GM21786 (cell line): ENCODE measurements at regions not wholly inside any gene's neighbourhood (a gene's known extent, or its start where the extent isn't known, plus 50 kb on each side); places are given as distances from the start of the nearest gene placed in this dataset.
"Not testable (repeated sequence)": the region's sequence is repeated elsewhere in the genome, so short reads cannot be mapped to it uniquely, and the experiment has no call there.

Experiments used
- ATAC-seq: cut with Tn5 transposase; IDR thresholded peaks from one replicate; pipeline ENCODE4 v1.9.1; 2021; ENCODE audit not compliant: unreplicated experiment

DNA sequence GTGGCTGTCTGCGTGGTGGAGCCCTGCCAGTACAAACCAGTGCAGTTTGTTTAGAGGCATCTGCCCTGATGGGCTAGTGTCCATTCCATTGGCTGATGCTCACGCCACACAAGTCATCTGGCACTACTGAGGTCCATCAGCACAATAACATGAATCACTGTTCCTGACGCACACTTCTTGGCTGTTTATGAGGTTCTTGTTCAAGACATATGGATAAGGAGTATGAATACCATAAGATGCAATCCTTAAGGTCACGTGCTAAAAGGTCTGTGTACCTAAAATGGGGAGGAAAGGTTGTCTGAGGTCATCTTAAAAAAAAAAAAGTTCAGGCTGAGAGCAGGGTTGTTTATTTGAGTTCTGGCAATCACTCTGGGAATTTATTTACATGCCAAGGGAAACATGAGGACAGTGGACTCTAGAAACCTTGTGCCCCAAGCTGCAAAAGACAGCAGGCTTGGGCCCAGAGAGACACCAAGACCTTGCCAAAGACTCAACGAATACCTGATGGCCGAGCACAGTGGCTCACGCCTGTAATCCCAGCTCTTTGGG, 54.1 kb upstream of the SHLD1 start:
- ATAC-seq: no peak

GRCh38 chr20:5691918-5692618, 58.1 kb upstream of the SHLD1 start:
- ATAC-seq: peak; percentile 99

DNA sequence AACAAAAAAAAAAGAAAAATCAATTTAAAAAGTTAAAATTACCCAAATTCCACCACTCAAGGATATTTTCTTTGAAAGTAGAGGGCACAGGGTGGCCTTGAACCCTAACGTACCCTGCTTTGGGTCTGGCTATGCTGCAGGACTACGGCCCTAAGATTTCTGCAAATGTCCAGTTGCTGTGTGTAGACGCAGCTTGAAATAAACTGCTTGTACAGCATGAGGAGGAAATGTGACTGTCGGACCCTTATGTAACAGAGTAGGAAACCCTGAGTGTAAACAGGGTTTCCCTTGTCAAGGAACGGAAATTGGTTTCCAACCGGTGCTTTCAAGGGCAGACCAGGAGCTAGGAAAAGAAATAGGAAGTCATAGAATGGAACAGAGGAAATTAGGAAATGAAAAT, 60.7 kb upstream of the SHLD1 start:
- ATAC-seq: no peak

DNA sequence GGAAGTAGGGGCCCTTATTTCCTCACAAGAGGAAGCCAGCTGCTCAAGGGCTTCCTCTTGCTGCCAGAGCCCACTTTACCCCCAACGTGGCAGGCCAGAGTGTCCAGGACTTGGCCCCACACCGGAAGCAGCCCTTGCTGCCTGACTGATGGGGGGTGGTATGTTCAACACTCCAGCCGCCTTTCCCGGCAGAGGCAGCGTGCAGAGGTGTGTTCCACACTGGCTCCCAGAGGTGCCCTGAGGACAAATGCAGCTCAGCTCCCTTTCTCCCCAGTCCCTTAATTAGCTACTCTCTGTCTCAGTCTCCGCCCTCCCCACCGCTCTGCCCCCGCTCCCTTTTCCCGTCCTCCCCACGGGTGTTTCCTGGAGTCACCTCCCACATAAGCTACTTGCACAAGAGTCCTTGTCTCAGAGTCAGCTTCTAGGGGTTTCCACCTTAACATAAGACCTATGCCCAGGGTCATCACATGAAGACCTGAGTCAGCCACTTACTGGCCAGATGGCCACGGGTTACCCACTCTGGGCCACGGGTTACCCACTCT, 61.7 kb upstream of the SHLD1 start:
- ATAC-seq: no peak

GRCh38 chr20:5687884-5688283, 62.3 kb upstream of the SHLD1 start:
- ATAC-seq: no peak

- no peak for ATAC-seq
Observed at GRCh38 chr20:5686384-5687105, 63.7 kb upstream of the SHLD1 start.

DNA sequence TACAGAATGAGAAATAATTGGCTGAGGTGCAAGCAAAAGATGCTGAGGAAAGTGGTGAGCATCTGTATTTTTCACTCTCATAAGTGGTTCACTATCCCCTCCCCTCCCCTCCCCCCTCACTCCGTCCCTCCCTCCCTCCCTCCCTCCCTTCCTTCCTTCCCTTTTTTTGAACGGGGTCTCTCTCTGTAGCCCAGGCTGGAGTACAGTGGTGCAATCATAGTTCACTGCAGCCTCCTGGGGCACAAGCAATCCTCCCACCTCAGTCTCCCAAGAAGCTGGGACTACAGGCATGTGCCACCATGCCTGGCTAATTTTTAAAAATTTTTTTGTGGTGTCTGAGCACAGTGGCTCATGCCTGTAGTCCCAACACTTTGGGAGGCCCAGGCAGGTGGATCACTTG, 67.6 kb upstream of the SHLD1 start:
- ATAC-seq: not testable (repeated sequence)

GRCh38 chr20:5680192-5680591, 69.4 kb upstream of the GPCPD1 start:
- no peak for ATAC-seq

DNA sequence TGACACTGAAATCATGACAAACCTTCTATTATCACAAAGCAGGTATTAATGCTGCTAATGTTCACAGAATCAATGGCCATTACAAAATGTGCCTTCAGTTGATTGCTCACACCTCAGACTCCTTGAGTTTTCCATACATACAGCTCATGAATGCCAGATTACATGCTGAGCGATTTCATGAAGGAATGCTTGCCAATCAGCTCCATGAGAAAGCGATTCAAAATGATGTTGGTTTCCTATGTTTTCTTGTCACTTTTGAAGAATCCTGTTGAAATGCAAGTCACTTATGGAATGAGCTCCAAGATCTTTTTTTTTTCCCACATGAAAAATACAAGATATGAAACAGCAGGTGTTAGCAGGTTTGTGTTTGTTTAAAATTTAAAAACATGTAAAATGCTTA, 68.0 kb upstream of the GPCPD1 start:
- ATAC-seq: no peak

GRCh38 chr20:5677944-5678343, 67.1 kb upstream of the GPCPD1 start:
- not testable (repeated sequence) for ATAC-seq

DNA sequence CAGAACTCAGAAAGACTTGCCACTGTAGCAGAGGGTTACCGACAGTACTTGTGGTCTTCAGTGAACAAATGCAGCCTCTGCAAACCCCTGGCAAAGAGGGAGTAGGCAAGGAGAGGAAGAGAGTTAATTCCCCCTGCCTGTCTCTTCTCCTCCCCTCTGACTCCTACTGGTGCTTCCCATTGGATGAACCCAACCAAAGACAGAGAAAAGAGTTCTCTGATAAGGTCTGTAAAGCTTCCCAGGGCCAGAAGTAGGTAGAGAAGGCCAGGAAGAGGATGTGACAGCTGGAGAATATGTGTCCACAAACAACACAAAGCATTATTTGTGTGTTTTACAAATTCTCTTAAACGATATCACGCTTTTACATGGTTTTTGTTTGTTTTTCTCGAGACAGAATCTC, 66.6 kb upstream of the GPCPD1 start:
- ATAC-seq: no peak

DNA sequence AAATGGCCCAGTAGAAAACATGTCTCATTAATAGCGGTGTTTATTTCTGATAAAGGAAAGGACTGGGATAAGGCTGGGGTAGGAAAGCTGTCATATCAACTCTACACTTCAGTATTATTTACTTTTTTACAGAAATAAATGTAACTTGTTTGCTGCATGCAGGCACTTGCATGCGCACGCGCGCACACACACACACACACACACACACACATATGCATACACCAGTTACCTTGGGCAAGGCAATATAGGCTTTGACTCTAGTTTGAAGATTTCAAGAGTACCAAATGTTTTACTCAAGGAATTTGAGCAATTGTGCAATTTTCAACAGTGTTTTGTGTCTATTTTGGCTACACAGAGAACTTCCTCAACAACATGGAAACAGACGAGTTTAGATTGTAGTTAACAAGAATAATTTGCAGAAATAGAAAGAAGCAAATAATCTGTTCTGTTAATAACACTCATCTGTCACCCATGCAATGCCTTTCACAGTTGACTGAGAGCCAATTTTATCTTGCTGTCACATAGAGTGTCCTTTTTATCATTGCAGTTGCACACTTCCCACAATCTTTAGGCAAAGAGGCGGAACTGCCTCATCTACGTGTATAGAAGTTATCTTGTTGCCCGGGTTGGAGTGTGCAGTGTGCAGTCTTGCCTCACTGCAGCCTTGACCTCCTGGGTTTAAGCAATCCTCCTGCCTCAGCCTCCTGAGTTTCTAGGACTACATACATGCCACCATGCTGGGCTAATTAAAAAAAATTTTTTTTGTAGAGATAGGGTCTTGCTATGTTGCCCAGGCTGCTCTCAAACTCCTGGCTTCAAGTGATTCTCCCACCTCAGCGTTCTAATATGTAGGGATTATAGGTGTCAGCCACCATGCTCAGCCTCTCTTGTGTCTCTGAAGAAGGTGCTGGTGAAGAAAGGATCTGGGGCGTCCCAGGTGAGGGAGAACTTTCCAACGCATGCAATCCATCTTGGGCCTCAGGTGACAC, 64.6 kb upstream of the GPCPD1 start:
- ATAC-seq: no peak

DNA sequence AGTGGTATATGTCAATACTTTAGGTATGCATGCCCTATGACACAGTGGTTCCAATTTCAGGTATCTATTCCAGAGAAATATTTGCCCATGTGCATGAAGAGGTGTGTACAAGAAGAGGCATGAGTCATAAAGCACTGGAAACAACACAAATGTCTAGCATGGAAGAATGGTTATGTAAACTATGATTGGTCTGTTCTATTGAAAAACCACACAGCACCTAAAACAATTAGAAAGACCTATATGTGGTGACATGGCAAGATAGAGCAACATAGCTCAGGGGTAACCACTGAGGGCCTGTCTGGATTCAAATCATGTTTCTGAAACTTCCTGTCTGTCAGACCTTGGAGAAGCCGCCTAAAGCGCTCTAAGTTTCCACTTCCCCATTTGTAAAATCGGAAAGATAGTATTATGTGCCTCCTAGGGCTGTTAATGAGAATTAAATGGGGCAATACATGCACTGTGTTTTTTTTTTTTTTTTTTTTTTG, 63.4 kb upstream of the GPCPD1 start:
- ATAC-seq: peak; percentile 82

DNA sequence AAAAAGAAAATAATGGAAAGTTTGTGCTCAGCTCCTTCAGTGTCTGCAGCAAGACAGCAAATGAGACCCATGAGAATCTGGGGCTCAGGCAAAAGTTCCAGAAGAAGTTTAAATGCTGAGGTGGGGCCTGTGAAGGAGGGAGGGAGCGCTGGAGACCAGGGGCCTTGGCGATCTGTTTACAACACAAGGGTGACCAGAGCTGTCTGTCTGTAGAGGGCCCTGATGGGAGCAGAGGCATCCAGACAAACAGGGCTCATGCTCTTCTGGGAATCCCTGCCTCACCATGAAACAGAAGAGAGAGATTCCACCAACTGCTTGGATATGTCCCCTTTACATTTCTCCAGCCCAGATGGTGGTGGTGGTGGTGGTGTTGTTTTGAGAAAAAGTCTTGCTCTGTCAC, 60.1 kb upstream of the GPCPD1 start:
- ATAC-seq: no peak

- no peak for ATAC-seq
Observed at GRCh38 chr20:5670036-5670536, 59.3 kb upstream of the GPCPD1 start.

DNA sequence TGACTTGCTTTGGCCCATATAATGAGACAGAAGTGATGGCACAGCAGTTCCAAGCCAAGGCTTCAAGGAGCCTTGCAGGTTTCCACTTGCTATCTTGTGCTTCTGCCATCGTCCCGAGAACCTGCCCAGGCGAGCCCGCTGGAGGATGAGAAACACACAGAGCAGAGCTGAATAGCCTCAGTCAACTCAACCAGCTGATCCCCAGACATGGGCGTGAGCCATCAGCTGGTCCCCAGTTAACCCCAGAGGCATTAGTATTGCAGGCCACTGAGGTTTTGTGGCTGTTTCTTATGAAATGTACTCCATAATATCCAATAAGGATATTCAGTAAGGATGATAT, 57.7 kb upstream of the GPCPD1 start:
- no peak for ATAC-seq

- no peak for ATAC-seq
Observed at GRCh38 chr20:5667705-5668528, 57.1 kb upstream of the GPCPD1 start.

GRCh38 chr20:5665417-5665816, 54.6 kb upstream of the GPCPD1 start:
- no peak for ATAC-seq

DNA sequence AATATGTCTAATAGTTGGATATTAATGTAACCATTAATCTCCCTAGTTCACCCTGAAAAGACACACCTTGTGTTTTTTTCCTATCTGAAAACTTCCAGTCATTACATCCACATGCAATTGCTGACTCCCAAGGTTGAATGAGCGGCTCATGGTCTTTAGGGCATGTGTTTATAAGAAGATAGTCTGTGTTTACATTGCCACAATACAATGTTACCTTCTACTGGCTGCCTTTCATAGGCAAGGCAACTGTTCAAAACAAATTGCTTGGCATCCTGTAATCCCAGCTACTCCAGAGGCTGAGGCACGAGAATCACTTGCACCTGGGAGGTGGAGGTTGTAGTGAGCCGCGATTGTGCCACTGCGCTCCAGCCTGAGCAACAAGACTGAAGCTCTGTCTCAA, 52.6 kb upstream of the GPCPD1 start:
- no peak for ATAC-seq

DNA sequence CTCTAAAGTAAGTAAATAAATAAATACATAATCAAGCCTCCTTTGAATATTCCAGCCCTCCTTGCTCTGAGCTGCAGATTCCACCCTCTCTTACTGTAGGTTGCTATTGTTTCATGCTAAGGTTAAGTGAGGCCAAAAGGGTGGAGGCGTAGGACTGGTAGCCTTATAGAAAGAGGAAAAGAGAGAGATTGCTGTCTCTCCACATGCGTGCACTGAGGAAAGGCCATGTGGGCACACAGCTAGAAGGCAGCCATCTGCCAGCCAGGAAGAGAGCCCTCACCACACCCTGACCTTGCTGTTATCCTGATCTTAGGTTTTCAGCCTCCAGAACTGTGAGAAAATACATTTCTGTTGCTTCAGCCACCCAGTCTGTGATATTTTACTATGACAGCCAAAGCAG, 52.0 kb upstream of the GPCPD1 start:
- ATAC-seq: no peak
